ENCODE measurements at regions not wholly inside any gene's neighbourhood (a gene's known extent, or its start where the extent isn't known, plus 50 kb on each side); places are given as distances from the start of the nearest gene placed in this dataset.

- CTCF ChIA-PET, result interaction anchor here (0.7 to 0.8 kb wide), 2 partner anchors 436 to 574 kb away, joined by 9 to 10 read pairs; no protein-coding TSS in a partner anchor
- in situ Hi-C loops (cut with HindIII; ENCODE audit: low pct_unique_long_range_greater_than_20kb, low sequenced_read_pairs), result no loop called here
Measured at GRCh38 chr5:90185897-90186468, 223.6 kb downstream of the CETN3 start.

DNA sequence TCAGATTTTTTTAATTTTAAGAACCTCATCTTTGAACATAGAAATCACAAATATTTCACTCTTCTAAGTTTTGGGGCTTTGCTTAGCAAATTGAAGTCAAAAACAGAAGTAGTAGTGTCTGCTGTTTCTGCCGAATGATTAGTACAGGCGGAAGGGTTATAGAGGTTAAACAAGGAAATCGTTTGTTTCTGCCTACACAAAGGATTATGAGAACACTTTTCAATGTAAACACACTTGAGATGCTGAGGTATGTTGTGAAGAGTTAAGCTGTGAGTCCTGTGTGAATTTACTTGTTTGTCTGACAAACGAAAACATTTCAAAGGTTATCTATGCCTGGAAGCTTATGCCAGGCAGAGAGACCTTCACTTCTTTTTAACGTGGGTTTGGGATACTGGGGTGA is 224.8 kb downstream of the CETN3 start:
- in situ Hi-C loops (cut with HindIII; ENCODE audit: low pct_unique_long_range_greater_than_20kb, low sequenced_read_pairs), result no loop called here
- CTCF ChIA-PET, result no interaction called here
- Histone ChIP-seq H3K27ac (ENCODE audit: low read length) (no peak overlapping the region; the same call in 1 of the 2 replicates), H3K36me3 (ENCODE audit: control insufficient read depth, insufficient read depth, low read length) (no peaks in the 10 kb centered on the region), H3K9me3 (ENCODE audit: control insufficient read depth, insufficient read depth, low read depth, low read length) (no peaks in the 10 kb centered on the region), H3K4me3 (ENCODE audit: low read depth in 2 of 2, low read length in 2 of 2) (no peak overlapping the region), H3K27me3 (ENCODE audit: control insufficient read depth, insufficient read depth, low read length) (no peaks in the 10 kb centered on the region), H3K4me1 (ENCODE audit: control insufficient read depth, insufficient read depth, low read length) (no peaks in the 10 kb centered on the region)
- ATAC-seq, result no peak
- DNase-seq (ENCODE audit: low read depth, low spot score), result no peak
- POLR2A ChIA-PET, result no interaction called here
- TF ChIP-seq TCF7L2 (IDR thresholded peaks at IDR 0.05; ENCODE audit: low read depth, low read length) (no peak), POLR2AphosphoS5 (IDR thresholded peaks at IDR 0.05; ENCODE audit: low read depth, low read length) (no peak), SIN3A (IDR thresholded peaks at IDR 0.05; ENCODE audit: borderline replicate concordance, insufficient read depth, low read depth, low read length) (no peak), CTCF (IDR thresholded peaks at IDR 0.05) (no peak)
- TF ChIP-seq, protein P1, sequence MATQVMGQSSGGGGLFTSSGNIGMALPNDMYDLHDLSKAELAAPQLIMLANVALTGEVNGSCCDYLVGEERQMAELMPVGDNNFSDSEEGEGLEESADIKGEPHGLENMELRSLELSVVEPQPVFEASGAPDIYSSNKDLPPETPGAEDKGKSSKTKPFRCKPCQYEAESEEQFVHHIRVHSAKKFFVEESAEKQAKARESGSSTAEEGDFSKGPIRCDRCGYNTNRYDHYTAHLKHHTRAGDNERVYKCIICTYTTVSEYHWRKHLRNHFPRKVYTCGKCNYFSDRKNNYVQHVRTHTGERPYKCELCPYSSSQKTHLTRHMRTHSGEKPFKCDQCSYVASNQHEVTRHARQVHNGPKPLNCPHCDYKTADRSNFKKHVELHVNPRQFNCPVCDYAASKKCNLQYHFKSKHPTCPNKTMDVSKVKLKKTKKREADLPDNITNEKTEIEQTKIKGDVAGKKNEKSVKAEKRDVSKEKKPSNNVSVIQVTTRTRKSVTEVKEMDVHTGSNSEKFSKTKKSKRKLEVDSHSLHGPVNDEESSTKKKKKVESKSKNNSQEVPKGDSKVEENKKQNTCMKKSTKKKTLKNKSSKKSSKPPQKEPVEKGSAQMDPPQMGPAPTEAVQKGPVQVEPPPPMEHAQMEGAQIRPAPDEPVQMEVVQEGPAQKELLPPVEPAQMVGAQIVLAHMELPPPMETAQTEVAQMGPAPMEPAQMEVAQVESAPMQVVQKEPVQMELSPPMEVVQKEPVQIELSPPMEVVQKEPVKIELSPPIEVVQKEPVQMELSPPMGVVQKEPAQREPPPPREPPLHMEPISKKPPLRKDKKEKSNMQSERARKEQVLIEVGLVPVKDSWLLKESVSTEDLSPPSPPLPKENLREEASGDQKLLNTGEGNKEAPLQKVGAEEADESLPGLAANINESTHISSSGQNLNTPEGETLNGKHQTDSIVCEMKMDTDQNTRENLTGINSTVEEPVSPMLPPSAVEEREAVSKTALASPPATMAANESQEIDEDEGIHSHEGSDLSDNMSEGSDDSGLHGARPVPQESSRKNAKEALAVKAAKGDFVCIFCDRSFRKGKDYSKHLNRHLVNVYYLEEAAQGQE (IDR thresholded peaks at IDR 0.05; ENCODE audit: insufficient read depth in 1 of 2, low read depth in 2 of 2, low read length in 1 of 2), result no peak
- no TSS peak for BruUV-seq (replicated peaks)
- intact Hi-C loops (cut with micrococcal nuclease; ENCODE audit: unreplicated experiment), result no loop called here

More at GRCh38 chr5:90185897-90186468, 223.6 kb downstream of the CETN3 start:
- H3K27ac ChIP-seq (ENCODE audit: low read length), result no peak overlapping the region
- H3K9me3 ChIP-seq (ENCODE audit: control insufficient read depth, insufficient read depth, low read depth, low read length), result no peaks in the 10 kb centered on the region
- no peaks in the 10 kb centered on the region for H3K36me3 ChIP-seq (ENCODE audit: control insufficient read depth, insufficient read depth, low read length)
- TF ChIP-seq POLR2AphosphoS5 (IDR thresholded peaks at IDR 0.05; ENCODE audit: low read depth, low read length) (no peak), CTCF (IDR thresholded peaks at IDR 0.05) (no peak), SIN3A (IDR thresholded peaks at IDR 0.05; ENCODE audit: borderline replicate concordance, insufficient read depth, low read depth, low read length) (no peak)
- TF ChIP-seq, protein P1 (IDR thresholded peaks at IDR 0.05; ENCODE audit: insufficient read depth in 1 of 2, low read depth in 2 of 2, low read length in 1 of 2), result no peak
- intact Hi-C loops (cut with micrococcal nuclease; ENCODE audit: unreplicated experiment), result no loop called here
- no peak overlapping the region for H3K4me3 ChIP-seq (ENCODE audit: low read depth in 2 of 2, low read length in 2 of 2)
- POLR2A ChIA-PET, result no interaction called here
- no TSS peak for BruUV-seq (replicated peaks)
- ATAC-seq, result no peak
- H3K27me3 ChIP-seq (ENCODE audit: control insufficient read depth, insufficient read depth, low read length), result no peaks in the 10 kb centered on the region
- no peaks in the 10 kb centered on the region for H3K4me1 ChIP-seq (ENCODE audit: control insufficient read depth, insufficient read depth, low read length)
- no peak for DNase-seq (ENCODE audit: low read depth, low spot score)
